ENCODE measurements at regions not wholly inside any gene's neighbourhood (a gene's known extent, or its start where the extent isn't known, plus 50 kb on each side); places are given as distances from the start of the nearest gene placed in this dataset.

DNA sequence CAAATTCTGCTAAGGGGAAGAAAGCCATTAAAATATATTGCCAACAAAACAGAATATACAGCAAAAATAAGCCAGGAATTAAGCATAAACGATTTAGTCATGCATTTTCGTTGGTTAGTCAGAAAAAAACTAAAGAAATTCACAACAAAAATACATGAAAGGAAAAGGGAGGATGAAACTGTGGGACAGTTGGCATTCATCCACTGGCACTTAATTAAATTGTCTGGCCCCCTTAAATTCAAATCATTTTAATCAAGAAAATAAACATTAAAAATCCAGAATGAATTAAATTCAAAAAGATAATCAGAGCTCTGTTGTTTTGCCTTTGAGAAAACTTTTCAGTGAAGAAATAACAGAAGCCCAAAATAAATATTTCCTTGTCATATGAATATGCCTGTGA, 264.6 kb upstream of the TMTC1 start:
- TF ChIP-seq, protein P1, sequence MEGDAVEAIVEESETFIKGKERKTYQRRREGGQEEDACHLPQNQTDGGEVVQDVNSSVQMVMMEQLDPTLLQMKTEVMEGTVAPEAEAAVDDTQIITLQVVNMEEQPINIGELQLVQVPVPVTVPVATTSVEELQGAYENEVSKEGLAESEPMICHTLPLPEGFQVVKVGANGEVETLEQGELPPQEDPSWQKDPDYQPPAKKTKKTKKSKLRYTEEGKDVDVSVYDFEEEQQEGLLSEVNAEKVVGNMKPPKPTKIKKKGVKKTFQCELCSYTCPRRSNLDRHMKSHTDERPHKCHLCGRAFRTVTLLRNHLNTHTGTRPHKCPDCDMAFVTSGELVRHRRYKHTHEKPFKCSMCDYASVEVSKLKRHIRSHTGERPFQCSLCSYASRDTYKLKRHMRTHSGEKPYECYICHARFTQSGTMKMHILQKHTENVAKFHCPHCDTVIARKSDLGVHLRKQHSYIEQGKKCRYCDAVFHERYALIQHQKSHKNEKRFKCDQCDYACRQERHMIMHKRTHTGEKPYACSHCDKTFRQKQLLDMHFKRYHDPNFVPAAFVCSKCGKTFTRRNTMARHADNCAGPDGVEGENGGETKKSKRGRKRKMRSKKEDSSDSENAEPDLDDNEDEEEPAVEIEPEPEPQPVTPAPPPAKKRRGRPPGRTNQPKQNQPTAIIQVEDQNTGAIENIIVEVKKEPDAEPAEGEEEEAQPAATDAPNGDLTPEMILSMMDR (IDR thresholded peaks at IDR 0.05): no peak
- no peak for TF ChIP-seq POLR2A (IDR thresholded peaks at IDR 0.05)
